GOT3 (cell line): ENCODE measurements at regions not wholly inside any gene's neighbourhood (a gene's known extent, or its start where the extent isn't known, plus 50 kb on each side); places are given as distances from the start of the nearest gene placed in this dataset.
"Not testable (repeated sequence)": the region's sequence is repeated elsewhere in the genome, so short reads cannot be mapped to it uniquely, and the experiment has no call there.

Experiments
- DNase-seq: peaks from one replicate; lab custom pipeline; 2025; ENCODE audit warnings: mixed read lengths; lab: John Stamatoyannopoulos, UW

DNA sequence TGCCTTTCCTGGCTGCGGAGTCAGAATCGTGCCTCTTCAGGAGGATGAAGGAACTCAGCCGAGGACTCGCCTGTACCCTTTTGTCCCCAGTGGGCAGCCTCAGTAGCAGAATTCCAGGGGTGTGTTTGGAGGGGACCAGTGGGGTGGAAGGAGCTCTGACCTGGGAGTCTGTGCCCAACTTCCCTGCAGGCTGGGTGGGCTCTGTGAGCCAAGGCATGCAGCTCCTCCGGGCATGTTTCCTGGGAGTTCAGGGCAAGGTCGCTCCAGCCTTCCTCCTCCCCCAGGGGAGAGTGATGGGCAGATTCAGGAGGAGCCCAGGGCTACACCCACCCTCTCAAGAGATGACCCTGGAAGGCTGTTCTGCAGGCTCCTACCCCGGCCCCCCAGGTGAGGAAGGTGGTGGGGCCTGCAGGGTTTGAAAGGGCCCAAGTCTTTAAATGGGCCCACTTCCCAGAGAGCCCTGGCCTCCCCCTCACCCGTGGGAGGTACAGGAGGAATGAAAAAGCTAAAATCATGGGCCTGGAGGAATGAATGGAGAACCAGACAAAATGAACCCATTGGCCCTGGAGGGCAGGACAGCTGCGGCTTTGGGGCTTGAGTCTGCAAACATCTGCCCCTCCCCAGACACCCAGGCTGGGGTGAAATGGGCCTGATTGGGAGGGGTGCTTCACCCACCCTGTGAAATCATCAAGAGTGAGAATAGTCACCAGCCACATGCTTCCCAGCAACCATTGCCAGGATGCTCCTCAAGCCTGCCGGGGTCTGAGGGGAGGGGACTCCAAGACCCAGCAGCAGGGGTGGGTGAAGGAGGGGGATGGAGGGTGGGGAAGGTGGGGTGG is 77.6 kb upstream of the PMEPA1 start:
- DNase-seq = no peak

GRCh38 chr20:57786304-57786932 is 76.6 kb upstream of the PMEPA1 start:
- DNase-seq = no peak

DNA sequence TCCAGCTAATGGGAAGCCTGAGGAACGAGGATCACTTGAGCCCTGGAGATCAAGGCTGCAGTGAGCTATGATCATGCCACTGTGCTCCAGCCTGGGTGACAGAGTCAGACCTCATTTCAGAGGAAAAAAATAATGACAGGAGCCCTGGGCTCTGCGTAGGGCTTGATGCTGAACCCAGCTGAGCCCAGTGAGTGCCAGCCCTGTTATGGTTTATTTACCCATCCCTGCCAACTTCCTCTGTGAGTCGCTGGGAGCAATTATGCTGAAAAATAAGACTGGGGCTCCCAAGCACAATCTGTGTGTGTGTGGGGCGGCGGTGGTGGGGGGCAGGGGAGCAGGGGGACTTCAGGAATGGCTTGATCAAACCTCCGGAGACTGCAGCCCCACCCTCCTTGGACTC is 75.9 kb upstream of the PMEPA1 start:
- no peak for DNase-seq

DNA sequence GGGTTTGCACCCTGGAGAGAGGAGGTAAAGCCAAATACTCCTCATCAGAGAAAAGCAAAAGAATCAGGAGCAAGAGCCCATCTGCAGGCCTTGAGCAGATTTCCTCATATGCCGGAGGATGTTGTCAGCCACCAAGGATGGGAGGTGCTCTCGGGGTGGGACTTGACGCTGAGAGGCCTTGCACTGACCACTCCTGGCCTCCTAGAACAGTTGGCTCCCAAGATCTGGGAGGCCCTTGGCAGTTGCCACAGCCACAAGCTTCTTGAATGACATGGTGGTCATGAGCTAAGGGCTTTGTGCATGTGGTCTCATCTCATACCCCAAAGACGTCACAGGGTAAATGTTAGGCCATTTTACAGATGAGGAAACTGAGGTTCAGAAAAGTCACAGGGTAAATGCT is 75.2 kb upstream of the PMEPA1 start:
- DNase-seq = no peak

GRCh38 chr20:57783956-57784837 is 74.4 kb upstream of the PMEPA1 start:
- DNase-seq = no peak

- no peak for DNase-seq
These were observed 73.4 kb upstream of the PMEPA1 start for GRCh38 chr20:57783196-57783595.

- DNase-seq = no peak
These were observed 72.8 kb upstream of the PMEPA1 start for GRCh38 chr20:57782631-57783041.

GRCh38 chr20:57781901-57782300 is 72.1 kb upstream of the PMEPA1 start:
- no peak for DNase-seq

DNA sequence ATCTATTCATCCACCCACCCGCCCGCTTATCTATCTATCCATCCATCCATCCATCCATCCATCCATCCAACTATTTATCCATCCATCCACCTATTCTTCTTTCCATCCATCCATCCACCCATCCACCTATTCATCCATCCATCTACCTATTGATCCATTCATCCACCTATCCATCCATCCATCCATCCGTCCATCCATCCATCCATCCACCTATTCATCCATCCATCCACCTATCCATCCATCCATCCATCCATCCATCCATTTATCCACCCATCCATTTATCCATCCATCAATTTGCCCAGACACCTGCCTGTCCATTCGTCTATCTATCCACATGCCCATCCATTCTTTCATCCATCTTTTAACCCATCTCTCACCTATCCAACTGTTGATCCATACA is 71.1 kb upstream of the PMEPA1 start:
- no peak for DNase-seq

- DNase-seq = no peak
These were observed 70.6 kb upstream of the PMEPA1 start for GRCh38 chr20:57780398-57780797.

DNA sequence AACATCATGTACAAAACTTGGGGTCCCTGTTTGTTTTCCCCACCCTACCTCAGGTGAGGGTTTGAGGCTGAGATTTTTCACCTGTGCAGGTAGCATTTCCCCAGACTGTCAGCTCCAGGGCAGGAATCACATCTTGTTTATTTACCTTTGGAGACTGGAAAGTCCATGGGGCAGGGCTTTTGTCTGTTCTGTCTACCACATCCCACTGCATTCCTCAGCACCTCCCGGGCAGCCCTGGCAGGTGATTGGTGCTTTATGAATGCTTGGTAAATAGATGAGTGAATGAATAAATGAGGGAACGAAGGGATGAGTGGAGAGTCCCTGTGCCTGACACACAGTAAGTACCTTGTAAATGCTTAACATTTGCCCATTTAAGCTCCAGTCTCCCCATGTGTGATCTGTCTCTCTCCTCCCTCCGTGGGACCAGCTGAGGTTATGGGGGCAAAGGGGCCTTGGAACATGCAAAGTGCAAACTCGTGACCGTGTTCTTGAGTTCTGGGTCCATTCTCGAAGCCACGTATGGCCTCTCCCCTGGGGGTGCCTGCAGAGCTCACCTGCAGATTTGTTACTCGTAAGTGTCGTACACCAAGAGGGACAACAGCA is 69.7 kb upstream of the PMEPA1 start:
- no peak for DNase-seq

DNA sequence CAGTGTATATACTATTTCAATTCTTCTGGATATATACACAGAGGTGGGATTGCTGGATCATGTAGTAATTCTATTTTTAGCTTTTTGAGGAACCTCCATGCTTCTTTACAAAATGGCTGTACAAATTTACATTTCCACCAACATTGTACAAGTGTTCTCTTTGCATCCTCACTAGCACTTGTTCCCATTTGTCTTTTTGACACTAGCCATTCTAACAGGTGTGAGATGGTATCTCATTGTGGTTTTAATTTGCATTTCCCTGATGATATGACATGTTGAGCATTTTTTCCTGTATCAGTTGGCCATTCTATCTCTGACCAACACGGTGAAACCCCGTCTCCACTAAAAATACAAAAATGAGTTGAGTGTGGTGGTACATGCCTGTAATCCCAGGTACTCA is 68.1 kb upstream of the PMEPA1 start:
- no peak for DNase-seq

GRCh38 chr20:57774951-57775350 is 65.1 kb upstream of the PMEPA1 start:
- no peak for DNase-seq

DNA sequence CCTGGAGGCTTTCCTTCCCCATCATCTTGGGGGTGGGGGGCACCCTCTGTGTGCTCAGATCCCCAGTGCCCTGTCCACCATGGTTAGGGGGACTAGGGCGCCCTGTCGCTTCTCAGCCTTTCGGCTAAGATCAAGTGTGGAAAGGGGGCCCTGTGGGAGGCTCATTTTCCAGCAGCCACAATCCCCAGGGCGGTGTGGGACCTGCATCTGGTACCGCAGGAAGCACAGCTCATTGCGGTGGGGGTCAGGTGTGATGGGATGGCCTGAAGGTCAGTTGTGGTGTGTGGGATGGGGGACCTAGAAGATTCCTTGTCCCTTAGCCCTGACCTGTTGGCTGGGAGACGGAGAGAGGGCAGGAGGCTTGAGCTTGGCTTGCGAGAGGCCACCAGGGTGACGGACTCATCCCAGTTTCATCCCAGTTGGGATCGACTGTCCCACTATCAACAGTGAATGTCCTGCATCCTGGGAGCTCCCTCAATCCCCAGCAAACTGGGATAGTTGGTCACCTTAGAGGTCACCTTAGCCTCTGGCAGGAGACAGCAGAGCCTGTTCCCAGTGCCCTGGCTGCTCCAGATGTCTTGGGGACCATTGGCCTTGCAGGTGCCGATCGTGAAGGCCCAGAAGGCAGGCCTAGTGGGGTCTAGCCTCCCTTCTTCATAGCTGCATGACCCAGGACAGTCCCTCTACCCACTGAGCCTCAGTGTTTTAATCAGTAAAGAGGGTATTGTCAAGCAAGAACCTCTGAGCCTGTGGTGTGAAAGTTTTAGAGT is 64.5 kb upstream of the PMEPA1 start:
- no peak for DNase-seq

GRCh38 chr20:57773059-57773815 is 63.4 kb upstream of the PMEPA1 start:
- DNase-seq = no peak

- no peak for DNase-seq
These were observed 62.6 kb upstream of the PMEPA1 start for GRCh38 chr20:57772349-57772964.

GRCh38 chr20:57770852-57771720 is 61.3 kb upstream of the PMEPA1 start:
- DNase-seq = no peak

DNA sequence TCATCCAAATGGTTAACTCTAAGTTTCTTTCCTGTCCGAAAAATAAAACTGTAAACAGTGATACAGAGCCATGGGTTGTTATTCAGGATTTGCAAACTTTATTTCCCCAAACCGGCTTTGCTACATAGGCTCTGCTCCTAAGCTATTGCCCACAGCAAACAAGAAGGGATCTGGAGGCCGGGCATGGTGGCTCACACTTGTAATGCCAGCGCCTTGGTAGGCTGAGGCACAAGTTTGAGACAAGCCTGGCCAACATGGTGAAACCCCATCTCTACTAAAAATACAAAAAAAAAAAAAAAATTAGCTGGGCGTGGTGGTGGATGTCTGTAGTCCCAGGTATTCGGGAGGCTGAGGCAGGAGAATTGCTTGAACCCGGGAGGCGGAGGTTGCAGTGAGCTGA is 60.6 kb upstream of the PMEPA1 start:
- not testable (repeated sequence) for DNase-seq

DNA sequence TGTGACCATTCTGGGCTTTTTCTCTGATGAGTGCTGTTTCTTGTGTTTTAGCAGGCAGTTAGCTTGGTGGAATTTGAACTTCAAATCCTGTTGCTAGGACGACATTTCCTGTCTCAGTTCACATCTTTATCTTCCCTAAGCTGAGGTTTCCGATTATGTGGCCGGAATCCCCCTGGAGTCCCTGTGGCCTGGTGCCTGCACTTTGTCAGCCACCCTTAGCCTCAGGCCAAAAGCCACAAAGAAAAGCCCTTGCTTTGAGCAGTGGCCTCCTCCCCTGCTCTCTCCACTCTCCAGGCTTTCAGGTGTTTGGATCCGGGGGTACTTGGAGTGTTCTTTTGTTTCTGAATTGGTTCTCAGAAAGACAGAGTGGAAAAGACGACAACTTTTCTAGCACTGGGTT is 59.9 kb upstream of the PMEPA1 start:
- no peak for DNase-seq
